NCI-H1092 treated with DMSO at 0.1 percent for 48 hours (cell line): ENCODE measurements at regions not wholly inside any gene's neighbourhood (a gene's known extent, or its start where the extent isn't known, plus 50 kb on each side); places are given as distances from the start of the nearest gene placed in this dataset.
"Not testable (repeated sequence)": the region's sequence is repeated elsewhere in the genome, so short reads cannot be mapped to it uniquely, and the experiment has no call there.

Source experiments
- DNase-seq: peaks from one replicate; lab custom pipeline; 2025; lab: John Stamatoyannopoulos, UW

GRCh38 chr5:124512236-124512635 is 234.2 kb downstream of the ZNF608 start:
- DNase-seq = no peak

DNA sequence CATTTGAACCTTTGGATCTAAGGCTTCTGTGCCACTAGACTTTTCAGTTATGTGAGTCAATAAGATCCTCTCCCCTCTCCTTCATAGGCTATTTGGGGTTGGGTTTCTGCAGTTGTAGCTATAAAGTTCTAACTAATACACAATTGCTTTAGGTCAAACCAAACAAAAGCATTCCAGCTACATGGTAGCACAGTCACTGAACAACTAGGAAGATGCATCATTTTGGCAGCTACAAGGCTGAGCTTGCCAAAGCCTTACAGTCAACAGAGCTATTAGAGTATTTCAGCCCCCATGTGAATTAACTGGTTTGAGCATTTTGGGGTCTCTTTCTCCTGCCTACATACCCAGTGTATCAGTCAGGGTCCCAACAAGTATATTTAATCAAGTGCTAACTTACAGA is 234.6 kb downstream of the ZNF608 start:
- DNase-seq = no peak

DNA sequence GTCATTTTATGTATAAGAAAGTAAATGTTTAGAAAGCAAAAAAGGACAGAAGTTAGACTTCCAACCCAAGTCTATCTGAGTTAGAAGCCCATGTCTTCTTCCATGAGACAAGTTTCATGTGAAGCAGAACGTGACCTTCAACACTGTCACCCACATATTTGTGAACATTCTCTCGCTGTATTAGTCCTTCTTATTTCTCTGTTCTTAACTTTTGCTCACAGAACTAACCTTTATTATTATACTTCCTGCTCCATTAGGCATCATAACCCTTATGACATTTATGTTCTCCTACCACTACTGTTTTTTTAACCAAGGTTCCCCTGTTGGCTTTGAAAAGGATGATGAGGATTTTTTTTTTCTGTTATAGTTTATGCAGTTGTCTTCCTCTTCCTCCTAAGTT is 238.8 kb downstream of the ZNF608 start:
- DNase-seq = no peak

DNA sequence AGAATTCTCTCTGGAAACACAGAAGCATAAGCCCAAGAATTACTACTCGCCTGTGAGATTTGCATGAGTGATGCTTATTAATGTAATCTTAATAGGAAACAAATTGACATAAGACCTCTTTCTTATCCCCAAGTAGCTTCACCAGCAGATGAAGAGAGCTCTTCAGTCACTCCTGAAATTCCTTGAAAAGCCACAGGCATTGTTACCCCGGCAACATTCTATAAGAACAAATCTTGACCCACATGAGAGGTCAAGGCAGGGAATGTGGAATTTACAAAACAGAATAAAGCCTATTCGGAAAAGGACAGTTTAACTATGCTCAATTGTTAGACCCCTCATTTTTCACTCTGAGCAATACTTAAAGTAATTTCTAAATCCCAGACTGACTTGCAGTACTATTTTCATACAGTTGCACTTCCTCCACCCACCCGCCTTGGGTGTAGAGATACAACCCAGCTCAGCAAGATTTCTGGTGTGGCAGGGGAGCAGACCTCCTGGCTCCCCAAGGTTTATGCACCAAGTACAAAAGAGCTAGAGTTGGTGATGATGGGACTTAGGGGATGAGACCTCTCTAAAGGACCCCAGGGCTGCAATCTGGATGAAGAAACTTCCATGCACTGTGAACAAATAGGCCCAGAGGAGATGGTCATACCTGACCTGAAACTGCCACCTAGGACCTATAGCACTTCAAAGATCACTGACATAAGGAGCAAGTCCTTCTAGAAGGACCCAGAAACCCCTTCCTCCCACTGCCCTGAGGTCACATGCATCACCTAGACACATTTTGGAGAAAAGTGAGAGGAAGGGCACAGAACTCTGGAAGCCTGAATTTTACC is 242.1 kb downstream of the ZNF608 start:
- no peak for DNase-seq

GRCh38 chr5:124502551-124502950 is 243.9 kb downstream of the ZNF608 start:
- no peak for DNase-seq

GRCh38 chr5:124499818-124500217 is 246.6 kb downstream of the ZNF608 start:
- DNase-seq = not testable (repeated sequence)

- not testable (repeated sequence) for DNase-seq
These were observed 249.5 kb downstream of the ZNF608 start for GRCh38 chr5:124496968-124497367.

DNA sequence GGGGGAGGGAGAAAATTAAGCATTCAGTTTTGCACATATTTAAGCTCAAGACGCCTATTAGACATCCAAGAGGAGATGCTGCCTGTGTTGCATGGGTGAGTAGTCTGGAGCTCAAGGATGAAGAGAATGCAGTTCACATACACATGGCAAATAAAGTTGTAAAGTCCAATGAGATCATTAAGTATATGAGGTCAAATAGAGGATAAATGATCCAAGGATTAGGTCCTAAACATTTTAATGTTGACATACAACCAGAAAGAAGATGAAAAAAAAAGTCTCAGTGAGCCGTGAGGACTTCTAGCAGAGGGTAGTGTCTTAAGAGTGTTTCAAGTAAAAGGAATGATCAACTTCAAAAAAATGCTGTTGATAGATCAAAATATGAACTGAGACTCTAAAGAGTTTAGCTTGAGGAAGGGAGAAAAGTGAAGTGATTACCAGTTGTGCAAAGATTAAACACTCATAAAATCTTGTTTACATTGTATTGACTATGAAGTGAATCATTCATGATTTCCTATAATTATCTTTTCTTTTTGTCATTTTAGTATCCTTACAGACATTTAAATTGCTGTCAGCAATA is 251.8 kb downstream of the ZNF608 start:
- DNase-seq = no peak

GRCh38 chr5:124492444-124493224 is 253.8 kb downstream of the ZNF608 start:
- no peak for DNase-seq

- not testable (repeated sequence) for DNase-seq
These were observed 256.1 kb downstream of the ZNF608 start for GRCh38 chr5:124490315-124490714.

- DNase-seq = no peak
These were observed 265.0 kb downstream of the ZNF608 start for GRCh38 chr5:124481419-124481818.

- no peak for DNase-seq
These were observed 265.5 kb downstream of the ZNF608 start for GRCh38 chr5:124480964-124481363.

GRCh38 chr5:124480022-124480421 is 266.4 kb downstream of the ZNF608 start:
- DNase-seq = no peak

DNA sequence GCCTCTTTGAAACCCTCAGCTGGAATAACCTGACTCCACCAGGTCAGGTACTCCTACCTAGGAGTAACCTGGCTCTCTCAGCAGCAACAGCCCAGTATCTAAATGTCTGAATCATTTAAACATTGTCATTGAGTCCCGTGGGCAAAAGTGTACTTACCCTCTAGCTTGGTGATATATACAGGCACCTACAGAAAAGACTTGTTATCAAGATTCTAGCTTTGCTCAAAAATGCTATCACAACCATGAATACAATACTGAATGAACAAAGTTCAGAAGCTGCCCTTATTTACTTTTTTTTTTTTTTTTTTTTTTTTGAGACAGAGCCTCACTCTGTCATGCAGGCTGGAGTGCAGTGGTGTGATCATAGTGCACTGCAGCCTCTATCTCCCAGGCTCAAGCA is 268.2 kb downstream of the ZNF608 start:
- DNase-seq = no peak

- no peak for DNase-seq
These were observed 268.9 kb downstream of the ZNF608 start for GRCh38 chr5:124477577-124477976.

GRCh38 chr5:124477062-124477461 is 269.4 kb downstream of the ZNF608 start:
- no peak for DNase-seq

GRCh38 chr5:124474528-124475215 is 271.8 kb downstream of the ZNF608 start:
- no peak for DNase-seq

- DNase-seq = no peak
These were observed 277.6 kb downstream of the ZNF608 start for GRCh38 chr5:124468671-124469411.

GRCh38 chr5:124467745-124468144 is 278.7 kb downstream of the ZNF608 start:
- no peak for DNase-seq

DNA sequence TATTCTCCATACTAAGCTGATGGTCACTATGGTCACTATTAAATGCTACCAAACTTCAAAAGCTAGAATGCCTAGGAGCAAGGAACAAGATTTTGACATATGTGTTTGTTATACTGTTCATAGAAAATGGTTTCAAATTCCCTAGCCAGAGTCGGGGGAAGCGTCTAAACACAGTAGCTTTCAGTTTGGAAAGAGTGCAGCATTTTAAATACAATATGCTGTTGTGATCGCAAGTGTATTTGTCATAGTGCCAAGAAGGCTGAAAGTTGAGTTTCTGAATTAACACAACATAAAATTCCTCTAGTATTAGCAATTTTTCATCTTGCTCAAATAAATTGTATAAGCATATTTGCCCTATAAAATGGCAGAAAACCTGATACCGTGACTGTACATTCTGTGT is 280.4 kb downstream of the ZNF608 start:
- DNase-seq = no peak

DNA sequence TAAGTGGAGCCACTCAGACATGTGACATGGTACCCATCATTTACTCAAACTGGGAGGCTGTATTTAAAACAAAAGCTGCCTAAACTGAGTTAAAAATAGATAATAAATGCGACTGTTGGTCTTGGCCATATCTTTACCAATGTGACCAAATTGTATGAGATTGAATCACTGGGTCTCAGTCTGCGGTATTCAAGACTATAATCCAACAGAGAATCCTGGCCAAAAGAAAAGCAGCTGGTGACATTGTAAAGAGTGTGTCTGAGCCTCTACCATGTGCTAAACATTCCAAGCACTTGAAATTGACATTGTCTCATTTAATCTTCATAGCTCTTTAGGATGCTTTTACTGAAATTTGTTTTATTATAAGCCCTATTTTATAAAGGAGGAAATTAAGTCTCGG is 282.6 kb downstream of the ZNF608 start:
- DNase-seq = no peak

DNA sequence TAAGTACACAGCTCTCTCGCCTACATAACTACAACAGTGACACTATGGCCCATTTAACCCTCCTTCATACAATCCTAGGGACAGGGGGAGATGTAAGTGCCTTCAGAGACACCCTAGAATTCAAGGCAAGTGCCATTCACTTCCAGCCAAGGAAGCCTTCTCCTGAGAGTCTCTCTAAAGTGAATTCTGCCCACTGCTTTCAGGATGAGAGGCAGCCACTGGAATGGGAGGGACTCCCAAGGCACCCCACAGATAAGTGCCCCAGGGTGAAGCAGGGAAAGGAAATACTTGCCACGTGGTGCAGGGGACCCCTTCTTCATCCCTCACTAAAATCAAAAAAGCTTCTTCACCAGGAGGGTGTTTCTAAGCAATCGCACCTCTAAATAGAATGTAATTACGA is 283.7 kb downstream of the ZNF608 start:
- DNase-seq = no peak
